Karpas-422 (cell line): ENCODE measurements at regions not wholly inside any gene's neighbourhood (a gene's known extent, or its start where the extent isn't known, plus 50 kb on each side); places are given as distances from the start of the nearest gene placed in this dataset.
A peak's percentile ranks its signal among the peaks of the same experiment; 100 is the strongest.

Experiments used
- DNase-seq: peaks from one replicate; pipeline ENCODE4 v3.0.0-alpha.2; 2015
- H2AFZ ChIP-seq: fragments of 200-600 bp; sonication (generic); 2 replicates; pipeline ENCODE4 v1.6.1; 2014; ENCODE audit warnings: antibody characterized with exemption, low read length, mixed read lengths
- H3K27ac ChIP-seq: fragments of 200-600 bp; sonication (generic); 2 replicates; pipeline ENCODE4 v1.5.1; 2014; ENCODE audit warnings: mild to moderate bottlenecking, low read length, moderate library complexity
- H3K27me3 ChIP-seq: fragments of 200-600 bp; sonication (generic); 2 replicates; pipeline ENCODE4 v1.6.1; 2014; ENCODE audit warnings: low read length, mixed read lengths
- H3K36me3 ChIP-seq: fragments of 200-600 bp; sonication (generic); 2 replicates; pipeline ENCODE4 v1.6.1; 2014; ENCODE audit warnings: low read length, mixed read lengths; ENCODE audit not compliant: insufficient read depth
- H3K4me1 ChIP-seq: fragments of 200-600 bp; sonication (generic); 2 replicates; pipeline ENCODE4 v1.6.1; 2014; ENCODE audit warnings: mild to moderate bottlenecking, low read length, mixed read lengths
- H3K4me2 ChIP-seq: fragments of 200-600 bp; sonication (generic); 2 replicates; pipeline ENCODE4 v1.6.1; 2014; ENCODE audit warnings: low read length, low read depth, mild to moderate bottlenecking; ENCODE audit not compliant: poor library complexity, severe bottlenecking
- H3K4me3 ChIP-seq: fragments of 200-600 bp; sonication (generic); 2 replicates; pipeline ENCODE4 v1.5.1; 2014; ENCODE audit warnings: mild to moderate bottlenecking, antibody characterized with exemption, low read length, mixed read lengths
- H3K79me2 ChIP-seq: fragments of 200-600 bp; sonication (generic); 2 replicates; pipeline ENCODE4 v1.6.1; 2014; ENCODE audit warnings: mild to moderate bottlenecking, low read length, mixed read lengths
- H3K9ac ChIP-seq: fragments of 200-600 bp; sonication (generic); 2 replicates; pipeline ENCODE4 v1.6.0; 2014; ENCODE audit warnings: low read length
- H3K9me2 ChIP-seq: fragments of 200-600 bp; sonication (generic), shearing (Covaris generic); replicated peaks from 2 replicates; pipeline ENCODE4 v1.6.0; 2014; ENCODE audit warnings: mild to moderate bottlenecking, low read length, moderate library complexity; ENCODE audit not compliant: insufficient read depth
- H3K9me3 ChIP-seq: fragments of 300-700, 200-600 bp; sonication (generic); 2 replicates; pipeline ENCODE4 v1.6.1; 2014; ENCODE audit warnings: low read length, mixed read lengths
- H4K20me1 ChIP-seq: fragments of 200-600 bp; sonication (generic); 2 replicates; pipeline ENCODE4 v1.6.1; 2014; ENCODE audit warnings: mild to moderate bottlenecking, antibody characterized with exemption, low read length, low read depth; ENCODE audit not compliant: insufficient read depth

GRCh38 chr4:92060333-92060732 is 243.4 kb upstream of the GRID2 start:
- Histone ChIP-seq H4K20me1 (no peaks in the 10 kb centered on the region), H3K36me3 (no peaks in the 10 kb centered on the region), H3K27me3 (no peaks in the 10 kb centered on the region), H3K27ac (no peak overlapping the region), H3K9me3 (peaks cover 21% of the 10 kb centered on the region), H3K9ac (no peak overlapping the region), H3K4me2 (no peak overlapping the region), H2AFZ (no peak overlapping the region), H3K4me1 (no peaks in the 10 kb centered on the region), H3K9me2 (no peaks in the 10 kb centered on the region), H3K4me3 (no peak overlapping the region), H3K79me2 (no peaks in the 10 kb centered on the region)
- DNase-seq: no peak

GRCh38 chr4:92064574-92064973 is 239.2 kb upstream of the GRID2 start:
- H2AFZ ChIP-seq: no peak overlapping the region
- H3K79me2 ChIP-seq: no peaks in the 10 kb centered on the region
- H3K9me2 ChIP-seq: no peaks in the 10 kb centered on the region
- DNase-seq: no peak
- no peak overlapping the region for H3K9ac ChIP-seq
- no peaks in the 10 kb centered on the region for H4K20me1 ChIP-seq
- H3K4me3 ChIP-seq: no peak overlapping the region
- peaks cover 32% of the 10 kb centered on the region for H3K9me3 ChIP-seq
- H3K4me1 ChIP-seq: no peaks in the 10 kb centered on the region
- H3K4me2 ChIP-seq: no peak overlapping the region
- no peak overlapping the region for H3K27ac ChIP-seq
- H3K36me3 ChIP-seq: no peaks in the 10 kb centered on the region
- no peaks in the 10 kb centered on the region for H3K27me3 ChIP-seq

- no peaks in the 10 kb centered on the region for H4K20me1 ChIP-seq
- no peak overlapping the region for H3K4me3 ChIP-seq
- H3K27me3 ChIP-seq: no peaks in the 10 kb centered on the region
- no peaks in the 10 kb centered on the region for H3K36me3 ChIP-seq
- no peak overlapping the region for H3K4me2 ChIP-seq
- no peak overlapping the region for H2AFZ ChIP-seq
- H3K9me3 ChIP-seq: peaks cover 34% of the 10 kb centered on the region
- H3K79me2 ChIP-seq: no peaks in the 10 kb centered on the region
- no peak overlapping the region for H3K9ac ChIP-seq
- DNase-seq: no peak
- H3K9me2 ChIP-seq: no peaks in the 10 kb centered on the region
- no peak overlapping the region for H3K27ac ChIP-seq
- H3K4me1 ChIP-seq: no peaks in the 10 kb centered on the region
Measured at GRCh38 chr4:92066485-92066884, 237.3 kb upstream of the GRID2 start.

- no peaks in the 10 kb centered on the region for H3K36me3 ChIP-seq
- no peaks in the 10 kb centered on the region for H4K20me1 ChIP-seq
- no peak overlapping the region for H3K4me2 ChIP-seq
- no peak for DNase-seq
- no peaks in the 10 kb centered on the region for H3K4me1 ChIP-seq
- H3K27ac ChIP-seq: no peak overlapping the region
- H3K9me3 ChIP-seq: peaks cover 37% of the 10 kb centered on the region
- H3K9me2 ChIP-seq: no peaks in the 10 kb centered on the region
- H2AFZ ChIP-seq: no peak overlapping the region
- no peaks in the 10 kb centered on the region for H3K27me3 ChIP-seq
- no peaks in the 10 kb centered on the region for H3K79me2 ChIP-seq
- H3K9ac ChIP-seq: no peak overlapping the region
- H3K4me3 ChIP-seq: no peak overlapping the region
Measured at GRCh38 chr4:92071587-92071986, 232.2 kb upstream of the GRID2 start.

- Histone ChIP-seq H3K27ac (no peak overlapping the region), H3K79me2 (no peaks in the 10 kb centered on the region), H4K20me1 (no peaks in the 10 kb centered on the region), H3K4me1 (no peaks in the 10 kb centered on the region), H3K36me3 (no peaks in the 10 kb centered on the region), H3K9me3 (peaks cover 29% of the 10 kb centered on the region), H2AFZ (no peak overlapping the region), H3K27me3 (no peaks in the 10 kb centered on the region), H3K9ac (no peak overlapping the region), H3K4me3 (no peak overlapping the region), H3K9me2 (no peaks in the 10 kb centered on the region), H3K4me2 (no peak overlapping the region)
- DNase-seq: no peak
Measured at GRCh38 chr4:92074839-92075238, 228.9 kb upstream of the GRID2 start.

- H3K4me2 ChIP-seq: peak overlapping the region; percentile 11
Measured at GRCh38 chr4:92090887-92091286, 212.9 kb upstream of the GRID2 start.

GRCh38 chr4:92091335-92091734 is 212.4 kb upstream of the GRID2 start:
- DNase-seq: peak; percentile 62
- Histone ChIP-seq H2AFZ (peak overlapping the region; percentile 79), H3K4me3 (peak overlapping the region; percentile 35; the same call in 1 of the 2 replicates), H3K4me1 (no peaks in the 10 kb centered on the region), H3K4me2 (peak overlapping the region; percentile 11), H3K27ac (no peak overlapping the region), H3K79me2 (no peaks in the 10 kb centered on the region), H4K20me1 (no peaks in the 10 kb centered on the region), H3K9ac (peak overlapping the region; percentile 17; the same call in 1 of the 2 replicates), H3K36me3 (no peaks in the 10 kb centered on the region), H3K9me2 (no peaks in the 10 kb centered on the region), H3K9me3 (no peaks in the 10 kb centered on the region), H3K27me3 (no peaks in the 10 kb centered on the region)

More at GRCh38 chr4:92090887-92091286, 212.9 kb upstream of the GRID2 start:
- Histone ChIP-seq H3K9ac (peak overlapping the region; percentile 17; the same call in 1 of the 2 replicates), H3K36me3 (no peaks in the 10 kb centered on the region), H3K4me1 (no peaks in the 10 kb centered on the region), H2AFZ (peak overlapping the region; percentile 79), H3K9me2 (no peaks in the 10 kb centered on the region), H3K4me3 (peak overlapping the region; percentile 35; the same call in 1 of the 2 replicates), H3K27ac (no peak overlapping the region), H4K20me1 (no peaks in the 10 kb centered on the region), H3K79me2 (no peaks in the 10 kb centered on the region), H3K27me3 (no peaks in the 10 kb centered on the region), H3K9me3 (no peaks in the 10 kb centered on the region)
- DNase-seq: no peak

- Histone ChIP-seq H3K27ac (no peak overlapping the region), H3K9ac (no peak overlapping the region), H3K9me3 (peaks cover 4% of the 10 kb centered on the region; the same call in 1 of the 2 replicates), H2AFZ (no peak overlapping the region), H3K4me2 (no peak overlapping the region), H3K79me2 (no peaks in the 10 kb centered on the region), H3K9me2 (no peaks in the 10 kb centered on the region), H3K27me3 (no peaks in the 10 kb centered on the region), H3K4me3 (no peak overlapping the region), H4K20me1 (no peaks in the 10 kb centered on the region), H3K4me1 (peaks cover 6% of the 10 kb centered on the region), H3K36me3 (no peaks in the 10 kb centered on the region)
- no peak for DNase-seq
Measured at GRCh38 chr4:92099861-92100260, 203.9 kb upstream of the GRID2 start.

GRCh38 chr4:92100975-92101374 is 202.8 kb upstream of the GRID2 start:
- Histone ChIP-seq H3K4me3 (no peak overlapping the region), H3K9ac (no peak overlapping the region), H3K79me2 (no peaks in the 10 kb centered on the region), H3K9me2 (no peaks in the 10 kb centered on the region), H3K27ac (no peak overlapping the region), H2AFZ (no peak overlapping the region), H3K27me3 (no peaks in the 10 kb centered on the region), H3K4me2 (no peak overlapping the region), H3K9me3 (peaks cover 9% of the 10 kb centered on the region; the same call in 1 of the 2 replicates), H4K20me1 (no peaks in the 10 kb centered on the region), H3K36me3 (no peaks in the 10 kb centered on the region), H3K4me1 (peaks cover 6% of the 10 kb centered on the region)
- no peak for DNase-seq
